ENCODE measurements at regions not wholly inside any gene's neighbourhood (a gene's known extent, or its start where the extent isn't known, plus 50 kb on each side); places are given as distances from the start of the nearest gene placed in this dataset.

- no peaks in the 10 kb centered on the region for H3K36me3 ChIP-seq (ENCODE audit: control insufficient read depth, insufficient read depth, low read length)
- H3K9me3 ChIP-seq (ENCODE audit: control insufficient read depth, insufficient read depth, low read length), result no peaks in the 10 kb centered on the region
- no peaks in the 10 kb centered on the region for H3K4me1 ChIP-seq (ENCODE audit: control insufficient read depth, insufficient read depth, low read length)
- H3K4me3 ChIP-seq (ENCODE audit: low read length), result no peak overlapping the region
- 100% methylated on average over 1 of the region's 2 CpGs for WGBS (ENCODE audit: insufficient coverage, insufficient read length)
- no peak overlapping the region for H3K27ac ChIP-seq (ENCODE audit: low read length)
- DNase-seq (ENCODE audit: low read depth, low spot score), result no peak
- H3K27me3 ChIP-seq (ENCODE audit: control insufficient read depth, insufficient read depth, low read length), result no peaks in the 10 kb centered on the region
Measured at GRCh38 chr4:166293556-166293955, 420.5 kb downstream of the TLL1 start.

DNA sequence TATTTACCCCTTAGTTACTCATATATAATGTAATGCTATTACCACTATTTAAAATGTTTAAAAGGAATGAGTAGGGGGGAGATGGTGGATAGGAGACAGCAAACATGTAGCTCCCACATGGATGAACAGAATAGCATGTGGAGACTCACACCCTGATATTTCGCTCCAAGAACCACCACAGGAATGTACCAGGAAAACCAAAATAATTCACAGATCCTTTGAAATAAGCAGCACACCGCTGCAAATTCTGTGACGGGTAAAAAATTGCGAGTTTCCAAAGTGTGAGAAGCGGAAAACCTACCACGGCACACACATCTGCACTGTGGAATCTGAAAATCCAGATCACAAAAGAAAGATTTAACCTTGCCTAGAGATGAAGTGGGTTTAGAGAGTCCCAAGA, 428.2 kb downstream of the TLL1 start:
- Histone ChIP-seq H3K4me3 (ENCODE audit: low read length) (no peak overlapping the region), H3K4me1 (ENCODE audit: control insufficient read depth, insufficient read depth, low read length) (no peaks in the 10 kb centered on the region), H3K9me3 (ENCODE audit: control insufficient read depth, insufficient read depth, low read length) (no peaks in the 10 kb centered on the region), H3K36me3 (ENCODE audit: control insufficient read depth, insufficient read depth, low read length) (no peaks in the 10 kb centered on the region), H3K27me3 (ENCODE audit: control insufficient read depth, insufficient read depth, low read length) (no peaks in the 10 kb centered on the region), H3K27ac (ENCODE audit: low read length) (no peak overlapping the region)
- no peak for DNase-seq (ENCODE audit: low read depth, low spot score)
- WGBS (ENCODE audit: insufficient coverage, insufficient read length), result no CpG with 5 or more reads among the region's 6 CpGs

GRCh38 chr4:166308647-166309046, 435.6 kb downstream of the TLL1 start:
- DNase-seq (ENCODE audit: low read depth, low spot score), result no peak
- Histone ChIP-seq H3K4me3 (ENCODE audit: low read length) (no peak overlapping the region), H3K27me3 (ENCODE audit: control insufficient read depth, insufficient read depth, low read length) (no peaks in the 10 kb centered on the region), H3K27ac (ENCODE audit: low read length) (no peak overlapping the region), H3K4me1 (ENCODE audit: control insufficient read depth, insufficient read depth, low read length) (no peaks in the 10 kb centered on the region), H3K9me3 (ENCODE audit: control insufficient read depth, insufficient read depth, low read length) (no peaks in the 10 kb centered on the region), H3K36me3 (ENCODE audit: control insufficient read depth, insufficient read depth, low read length) (no peaks in the 10 kb centered on the region)
- WGBS (ENCODE audit: insufficient coverage, insufficient read length), result no CpG with 5 or more reads among the region's 4 CpGs

GRCh38 chr4:166309286-166309685, 436.2 kb downstream of the TLL1 start:
- H3K4me1 ChIP-seq (ENCODE audit: control insufficient read depth, insufficient read depth, low read length), result no peaks in the 10 kb centered on the region
- H3K27me3 ChIP-seq (ENCODE audit: control insufficient read depth, insufficient read depth, low read length), result no peaks in the 10 kb centered on the region
- no peak overlapping the region for H3K4me3 ChIP-seq (ENCODE audit: low read length)
- no peak for DNase-seq (ENCODE audit: low read depth, low spot score)
- H3K27ac ChIP-seq (ENCODE audit: low read length), result no peak overlapping the region
- H3K9me3 ChIP-seq (ENCODE audit: control insufficient read depth, insufficient read depth, low read length), result no peaks in the 10 kb centered on the region
- H3K36me3 ChIP-seq (ENCODE audit: control insufficient read depth, insufficient read depth, low read length), result no peaks in the 10 kb centered on the region
- no CpG with 5 or more reads among the region's 3 CpGs for WGBS (ENCODE audit: insufficient coverage, insufficient read length)

- H3K27me3 ChIP-seq (ENCODE audit: control insufficient read depth, insufficient read depth, low read length), result no peaks in the 10 kb centered on the region
Measured at GRCh38 chr4:166311169-166311568, 438.1 kb downstream of the TLL1 start.

DNA sequence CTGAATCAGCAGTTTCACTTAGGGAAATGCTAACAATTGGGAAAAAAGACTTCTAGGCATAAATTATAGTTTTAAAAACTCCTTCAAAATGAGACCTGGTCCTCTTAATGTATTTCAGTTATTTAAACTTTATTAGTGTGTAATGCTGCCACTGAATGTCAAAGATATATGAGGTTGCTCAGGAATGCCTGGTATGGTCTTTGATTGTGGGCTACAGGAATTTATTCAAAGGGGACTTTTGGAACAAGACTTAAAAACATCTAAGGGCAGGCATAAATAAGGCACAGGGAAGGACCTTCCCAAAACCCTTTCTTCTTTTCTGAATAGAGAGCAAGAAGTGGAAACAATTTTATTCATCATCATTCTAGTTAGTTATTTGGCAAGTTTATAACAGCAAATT, 439.1 kb downstream of the TLL1 start:
- H3K27ac ChIP-seq (ENCODE audit: low read length), result no peak overlapping the region

More at GRCh38 chr4:166311169-166311568, 438.1 kb downstream of the TLL1 start:
- no peak overlapping the region for H3K27ac ChIP-seq (ENCODE audit: low read length)
- DNase-seq (ENCODE audit: low read depth, low spot score), result no peak
- no peaks in the 10 kb centered on the region for H3K9me3 ChIP-seq (ENCODE audit: control insufficient read depth, insufficient read depth, low read length)
- no peak overlapping the region for H3K4me3 ChIP-seq (ENCODE audit: low read length)
- 0 out of 2 replicates have a peak, but pooled peaks cover 1% of the 10 kb centered on the region for H3K4me1 ChIP-seq (ENCODE audit: control insufficient read depth, insufficient read depth, low read length)
- no peaks in the 10 kb centered on the region for H3K36me3 ChIP-seq (ENCODE audit: control insufficient read depth, insufficient read depth, low read length)
- WGBS (ENCODE audit: insufficient coverage, insufficient read length), result no CpG with 5 or more reads among the region's 2 CpGs

GRCh38 chr4:166314902-166315301, 441.9 kb downstream of the TLL1 start:
- Histone ChIP-seq H3K4me1 (ENCODE audit: control insufficient read depth, insufficient read depth, low read length) (0 out of 2 replicates have a peak, but pooled peaks cover 1% of the 10 kb centered on the region), H3K27ac (ENCODE audit: low read length) (no peak overlapping the region), H3K9me3 (ENCODE audit: control insufficient read depth, insufficient read depth, low read length) (no peaks in the 10 kb centered on the region), H3K27me3 (ENCODE audit: control insufficient read depth, insufficient read depth, low read length) (no peaks in the 10 kb centered on the region), H3K4me3 (ENCODE audit: low read length) (no peak overlapping the region), H3K36me3 (ENCODE audit: control insufficient read depth, insufficient read depth, low read length) (no peaks in the 10 kb centered on the region)
- no CpG with 5 or more reads among the region's 1 CpG for WGBS (ENCODE audit: insufficient coverage, insufficient read length)
- no peak for DNase-seq (ENCODE audit: low read depth, low spot score)

More for the DNA sequence above, 439.1 kb downstream of the TLL1 start:
- Histone ChIP-seq H3K4me1 (ENCODE audit: control insufficient read depth, insufficient read depth, low read length) (0 out of 2 replicates have a peak, but pooled peaks cover 1% of the 10 kb centered on the region), H3K27me3 (ENCODE audit: control insufficient read depth, insufficient read depth, low read length) (no peaks in the 10 kb centered on the region), H3K4me3 (ENCODE audit: low read length) (no peak overlapping the region), H3K9me3 (ENCODE audit: control insufficient read depth, insufficient read depth, low read length) (no peaks in the 10 kb centered on the region), H3K36me3 (ENCODE audit: control insufficient read depth, insufficient read depth, low read length) (no peaks in the 10 kb centered on the region)
- DNase-seq (ENCODE audit: low read depth, low spot score), result no peak

DNA sequence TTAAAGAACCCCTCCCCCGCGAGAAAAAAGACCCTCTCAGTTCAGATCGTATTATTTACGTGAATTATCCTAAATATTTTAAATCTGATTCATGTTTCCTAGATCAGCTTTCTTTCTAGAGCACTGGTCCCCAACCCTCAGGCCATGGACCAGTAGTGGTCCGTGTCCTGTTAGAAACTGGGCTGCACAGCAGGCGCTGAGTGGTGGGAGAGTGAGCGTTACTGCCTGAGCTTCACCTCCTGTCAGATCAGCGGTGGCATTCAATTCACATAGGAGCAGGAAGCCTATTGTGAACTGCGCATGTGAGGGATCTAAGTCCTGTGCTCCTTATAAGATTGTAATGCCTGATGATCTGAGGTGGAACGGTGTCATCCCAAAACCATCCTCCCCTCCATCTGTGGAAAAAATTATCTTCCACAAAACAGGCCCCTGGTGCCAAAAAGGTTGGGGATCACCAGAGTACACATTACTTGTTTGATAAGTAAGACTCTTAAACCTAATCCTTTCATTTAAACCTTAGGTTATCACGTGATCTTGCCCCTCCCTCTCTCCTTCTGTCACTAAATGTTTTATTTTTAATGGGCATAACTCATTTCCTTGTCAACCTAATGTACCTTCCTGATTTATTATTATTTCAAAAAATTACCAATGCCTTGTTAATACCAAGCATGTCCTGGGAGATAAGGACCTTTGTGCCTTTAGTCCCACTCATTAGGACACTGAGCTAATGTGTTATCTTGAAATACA, 442.9 kb downstream of the TLL1 start:
- Histone ChIP-seq H3K4me1 (ENCODE audit: control insufficient read depth, insufficient read depth, low read length) (0 out of 2 replicates have a peak, but pooled peaks cover 1% of the 10 kb centered on the region), H3K27ac (ENCODE audit: low read length) (no peak overlapping the region), H3K9me3 (ENCODE audit: control insufficient read depth, insufficient read depth, low read length) (no peaks in the 10 kb centered on the region), H3K27me3 (ENCODE audit: control insufficient read depth, insufficient read depth, low read length) (no peaks in the 10 kb centered on the region), H3K4me3 (ENCODE audit: low read length) (no peak overlapping the region), H3K36me3 (ENCODE audit: control insufficient read depth, insufficient read depth, low read length) (no peaks in the 10 kb centered on the region)
- DNase-seq (ENCODE audit: low read depth, low spot score), result no peak
- no CpG with 5 or more reads among the region's 11 CpGs for WGBS (ENCODE audit: insufficient coverage, insufficient read length)

DNA sequence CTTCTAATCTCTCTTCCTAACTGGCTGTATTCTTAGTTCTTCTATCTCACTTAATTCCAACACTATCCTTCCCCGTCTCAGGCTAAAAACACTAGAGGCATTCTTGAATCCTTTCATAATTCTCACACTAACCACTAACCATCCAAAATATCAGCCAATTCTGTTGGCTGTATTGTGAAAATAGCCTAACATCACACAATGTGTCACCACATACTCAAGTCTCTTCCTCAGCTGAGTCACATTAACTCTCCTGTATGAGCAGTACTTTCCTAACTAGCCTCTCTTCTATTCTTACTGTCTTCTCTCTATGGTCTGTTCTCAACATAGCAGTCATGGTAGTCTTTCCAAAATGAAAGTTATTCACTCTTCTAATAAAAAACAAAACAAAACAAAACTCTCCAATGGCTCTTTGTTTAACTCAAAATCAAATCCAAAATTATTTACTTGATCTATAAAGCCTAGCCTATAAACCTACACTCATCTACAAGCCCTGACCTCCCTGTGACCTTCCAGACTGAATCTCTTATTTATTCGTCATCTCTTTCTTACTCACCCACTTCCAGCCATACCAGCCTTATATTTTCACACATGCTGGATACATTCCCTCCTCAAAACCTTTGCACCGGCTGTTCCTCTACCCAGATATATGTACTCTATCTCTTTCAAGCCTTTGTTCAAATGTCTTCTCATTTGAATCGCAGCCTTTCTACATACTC, 445.9 kb downstream of the TLL1 start:
- H3K27ac ChIP-seq (ENCODE audit: low read length), result no peak overlapping the region
- no peaks in the 10 kb centered on the region for H3K27me3 ChIP-seq (ENCODE audit: control insufficient read depth, insufficient read depth, low read length)
- DNase-seq (ENCODE audit: low read depth, low spot score), result no peak
- 100% methylated on average over 1 of the region's 4 CpGs for WGBS (ENCODE audit: insufficient coverage, insufficient read length)
- H3K4me1 ChIP-seq (ENCODE audit: control insufficient read depth, insufficient read depth, low read length), result 0 out of 2 replicates have a peak, but pooled peaks cover 1% of the 10 kb centered on the region
- no peak overlapping the region for H3K4me3 ChIP-seq (ENCODE audit: low read length)
- no peaks in the 10 kb centered on the region for H3K9me3 ChIP-seq (ENCODE audit: control insufficient read depth, insufficient read depth, low read length)
- H3K36me3 ChIP-seq (ENCODE audit: control insufficient read depth, insufficient read depth, low read length), result no peaks in the 10 kb centered on the region

- no peaks in the 10 kb centered on the region for H3K9me3 ChIP-seq (ENCODE audit: control insufficient read depth, insufficient read depth, low read length)
- H3K4me3 ChIP-seq (ENCODE audit: low read length), result no peak overlapping the region
- 100% methylated on average over 1 of the region's 2 CpGs for WGBS (ENCODE audit: insufficient coverage, insufficient read length)
- H3K36me3 ChIP-seq (ENCODE audit: control insufficient read depth, insufficient read depth, low read length), result no peaks in the 10 kb centered on the region
- no peak overlapping the region for H3K27ac ChIP-seq (ENCODE audit: low read length)
- no peak for DNase-seq (ENCODE audit: low read depth, low spot score)
- no peaks in the 10 kb centered on the region for H3K4me1 ChIP-seq (ENCODE audit: control insufficient read depth, insufficient read depth, low read length)
- H3K27me3 ChIP-seq (ENCODE audit: control insufficient read depth, insufficient read depth, low read length), result no peaks in the 10 kb centered on the region
Measured at GRCh38 chr4:166323250-166323649, 450.2 kb downstream of the TLL1 start.
